IMR-90 (cell line): ENCODE measurements at regions not wholly inside any gene's neighbourhood (a gene's known extent, or its start where the extent isn't known, plus 50 kb on each side); places are given as distances from the start of the nearest gene placed in this dataset.

Experiments
- ATAC-seq: fragments of 200-7000 bp; cut with Tn5 transposase; 2 replicates; pipeline ENCODE4 v1.9.1; 2020; ENCODE audit warnings: low read depth, mild to moderate bottlenecking, moderate library complexity
- BruUV-seq: library from RNA; stranded (reverse); fragments of 400-500 nt; replicated peaks from 2 replicates; lab custom pipeline; 2021; lab: Mats Ljungman, UMichigan
- CTCF ChIA-PET: fragments of 300-600 bp; formaldehyde crosslinking; extraction: SDS; loops from one replicate; lab custom pipeline; 2021; ENCODE audit warnings: antibody characterized with exemption; lab: Yijun Ruan, JAX
- POLR2A ChIA-PET: fragments of 300-600 bp; sonication (Branson Sonifier 250); formaldehyde crosslinking; loops from one replicate; lab custom pipeline; 2022; ENCODE audit warnings: antibody characterized with exemption; ENCODE audit not compliant: unreplicated experiment; lab: Charles Lee
- DNase-seq: peaks from one replicate; pipeline ENCODE4 v3.0.0; 2013
- H2AFZ ChIP-seq: replicated peaks from 2 replicates; pipeline ENCODE3; 2013; ENCODE audit warnings: low read length, mild to moderate bottlenecking; ENCODE audit not compliant: poor library complexity
- H2AK5ac ChIP-seq: 2 replicates; pipeline ENCODE4 v1.6.1; 2013; ENCODE audit warnings: low read depth, low read length, inconsistent platforms
- H2AK9ac ChIP-seq: replicated peaks from 2 replicates; pipeline ENCODE3; 2013; ENCODE audit warnings: mild to moderate bottlenecking, low read depth, low read length, moderate library complexity; ENCODE audit not compliant: poor library complexity
- H2BK120ac ChIP-seq: 2 replicates; pipeline ENCODE4 v1.6.1; 2013; ENCODE audit warnings: low read depth, low read length, inconsistent platforms
- H2BK15ac ChIP-seq: 3 replicates; pipeline ENCODE4 v1.6.1; 2013; ENCODE audit warnings: low read depth, low read length, inconsistent platforms
- H2BK20ac ChIP-seq: 2 replicates; pipeline ENCODE4 v1.6.1; 2013; ENCODE audit warnings: low read depth, mild to moderate bottlenecking, inconsistent platforms, low read length, moderate library complexity
- H2BK5ac ChIP-seq: 2 replicates; pipeline ENCODE4 v1.6.1; 2013; ENCODE audit warnings: mild to moderate bottlenecking, low read depth, low read length, inconsistent platforms; ENCODE audit not compliant: poor library complexity, severe bottlenecking
- H3K14ac ChIP-seq: replicated peaks from 2 replicates; pipeline ENCODE4 v1.6.1; 2013; ENCODE audit warnings: low read depth, low read length, inconsistent platforms
- H3K18ac ChIP-seq: 2 replicates; pipeline ENCODE4 v1.6.1; 2013; ENCODE audit warnings: low read depth, low read length, control low read depth
- H3K23ac ChIP-seq: 2 replicates; pipeline ENCODE4 v1.6.1; 2013; ENCODE audit warnings: low read depth, low read length, inconsistent platforms
- H3K27ac ChIP-seq: 2 replicates; pipeline ENCODE4 v1.5.1; 2013; ENCODE audit warnings: mild to moderate bottlenecking, control low read depth, low read length; ENCODE audit not compliant: insufficient read depth
- H3K27me3 ChIP-seq: 2 replicates; pipeline ENCODE4 v1.6.1; 2013; ENCODE audit warnings: low read length; ENCODE audit not compliant: control insufficient read depth, insufficient read depth
- H3K36me3 ChIP-seq: 2 replicates; pipeline ENCODE4 v1.6.1; 2013; ENCODE audit warnings: low read length, mixed read lengths; ENCODE audit not compliant: control insufficient read depth, insufficient read depth
- H3K4ac ChIP-seq: 2 replicates; pipeline ENCODE4 v1.6.1; 2013; ENCODE audit warnings: low read depth, low read length, inconsistent platforms
- H3K4me1 ChIP-seq: 2 replicates; pipeline ENCODE4 v1.6.1; 2013; ENCODE audit warnings: low read length, mixed read lengths; ENCODE audit not compliant: control insufficient read depth, insufficient read depth
- H3K4me2 ChIP-seq: 2 replicates; pipeline ENCODE4 v1.6.1; 2013; ENCODE audit warnings: low read depth, mild to moderate bottlenecking, control low read depth, low read length, moderate library complexity
- H3K4me3 ChIP-seq: 2 replicates; pipeline ENCODE4 v1.5.1; 2013; ENCODE audit warnings: low read depth, mild to moderate bottlenecking, control low read depth, low read length, moderate library complexity; ENCODE audit not compliant: insufficient read depth
- H3K56ac ChIP-seq: 2 replicates; pipeline ENCODE4 v1.6.1; 2013; ENCODE audit warnings: low read length, inconsistent platforms; ENCODE audit not compliant: insufficient read depth; ENCODE audit errors: extremely low read depth
- H3K79me1 ChIP-seq, 2 experiments: 2 replicates each; pipeline ENCODE4 v1.6.1; 2013; ENCODE audit warnings: low read length in 2 of 2, inconsistent platforms in 1 of 2, low read depth in 1 of 2
- H3K9ac ChIP-seq: 2 replicates; pipeline ENCODE4 v1.6.1; 2013; ENCODE audit warnings: low read depth, low read length, control low read depth
- H3K9me1 ChIP-seq: 2 replicates; pipeline ENCODE4 v1.6.1; 2013; ENCODE audit warnings: low read length, inconsistent platforms; ENCODE audit not compliant: insufficient read depth
- H3K9me3 ChIP-seq: 2 replicates; pipeline ENCODE4 v1.6.1; 2013; ENCODE audit warnings: low read length; ENCODE audit not compliant: control insufficient read depth, insufficient read depth
- H4K20me1 ChIP-seq: 2 replicates; pipeline ENCODE4 v1.6.1; 2013; ENCODE audit warnings: low read length, inconsistent platforms; ENCODE audit not compliant: insufficient read depth
- H4K5ac ChIP-seq: 2 replicates; pipeline ENCODE4 v1.6.1; 2013; ENCODE audit warnings: mild to moderate bottlenecking, low read depth, low read length, control low read depth
- H4K8ac ChIP-seq, 2 experiments: 2 replicates each; pipeline ENCODE4 v1.6.1; 2013; ENCODE audit warnings: low read depth in 2 of 2, low read length in 2 of 2, control low read depth in 1 of 2, inconsistent platforms in 1 of 2
- H4K91ac ChIP-seq: 2 replicates; pipeline ENCODE4 v1.6.1; 2013; ENCODE audit warnings: low read depth, low read length, inconsistent platforms; ENCODE audit not compliant: insufficient read depth
- BHLHE40 ChIP-seq: fragments of 150-350 bp; IDR thresholded peaks from 2 replicates; pipeline ENCODE4 v1.6.1; 2016; ENCODE audit warnings: mild to moderate bottlenecking, low read depth, low read length
- ELK1 ChIP-seq: fragments of 150-350 bp; IDR thresholded peaks from 2 replicates; pipeline ENCODE4 v1.6.1; 2016; ENCODE audit warnings: low read depth, mild to moderate bottlenecking, low read length, moderate library complexity, borderline replicate concordance
- FOS ChIP-seq: fragments of 150-350 bp; IDR thresholded peaks from 2 replicates; pipeline ENCODE4 v1.6.1; 2016; ENCODE audit warnings: low read depth, low read length
- MAFK ChIP-seq: IDR thresholded peaks from 2 replicates; pipeline ENCODE4 v1.6.1; 2012; ENCODE audit warnings: low read depth, low read length, improper control_type of control experiment
- MAZ ChIP-seq: IDR thresholded peaks from 2 replicates; pipeline ENCODE4 v1.6.1; 2012; ENCODE audit warnings: low read depth, mild to moderate bottlenecking, low read length, improper control_type of control experiment, moderate library complexity, borderline replicate concordance
- MXI1 ChIP-seq: IDR thresholded peaks from 2 replicates; pipeline ENCODE4 v1.6.1; 2012; ENCODE audit warnings: low read depth, mild to moderate bottlenecking, low read length, moderate library complexity, borderline replicate concordance
- RAD21 ChIP-seq: IDR thresholded peaks from 2 replicates; pipeline ENCODE4 v1.6.1; 2012; ENCODE audit warnings: low read length, improper control_type of control experiment
- USF2 ChIP-seq: fragments of 150-350 bp; IDR thresholded peaks from 2 replicates; pipeline ENCODE4 v1.6.1; 2017; ENCODE audit warnings: mild to moderate bottlenecking, antibody characterized with exemption, low read length, low read depth
- WGBS, 2 experiments: methylation state at CpG; one replicate each; pipeline versions ENCODE4 v1.1.5 to v1.1.7; 2013; ENCODE audit warnings: missing lambda C conversion rate in 2 of 2; ENCODE audit not compliant: insufficient read length in 1 of 2; ENCODE audit errors: extremely low coverage in 2 of 2; 5-methylcytosine and 5-hydroxymethylcytosine counted together
- dilution Hi-C: fragments of 300-500 bp; cut with HindIII; formaldehyde crosslinking; loops from one replicate; pipeline ENCODE4 v1.14.3; 2018; ENCODE audit warnings: low sequenced_read_pairs; ENCODE audit not compliant: unreplicated experiment
- in situ Hi-C: fragments of 300-500 bp; cut with MboI; formaldehyde crosslinking; loops from 3 replicates; pipeline ENCODE4 v1.14.3; 2019; ENCODE audit warnings: low sequenced_read_pairs, inconsistent platforms, mixed read lengths
- intact Hi-C: fragments of 100-400 bp; cut with micrococcal nuclease; formaldehyde crosslinking; loops from 2 replicates; pipeline ENCODE4 v1.10.0; 2022
- TF ChIP-seq, protein P1 (sequence below): conservative IDR thresholded peaks from 2 replicates; pipeline ENCODE4 v1.5.1; 2012; ENCODE audit warnings: mild to moderate bottlenecking, low read depth, low read length, improper control_type of control experiment

GRCh38 chr5:50922942-50923767 lies 256.7 kb downstream of the PARP8 start:
- CTCF ChIA-PET: no interaction called here
- Histone ChIP-seq H3K27ac (no peak overlapping the region), H3K4me3 (no peak overlapping the region), H3K18ac (no peak overlapping the region), H2BK120ac (no peak overlapping the region), H3K36me3 (no peaks in the 10 kb centered on the region), H2BK5ac (no peak overlapping the region), H3K79me1 (no peaks in the 10 kb centered on the region), H3K14ac (no peak overlapping the region), H2AK9ac (no peak overlapping the region), H3K4me2 (no peak overlapping the region), H3K9ac (no peak overlapping the region), H2BK15ac (no peak overlapping the region), H2AK5ac (no peak overlapping the region), H3K23ac (no peak overlapping the region), H3K27me3 (no peaks in the 10 kb centered on the region), H4K20me1 (no peaks in the 10 kb centered on the region), H2BK20ac (no peak overlapping the region), H4K91ac (no peak overlapping the region), H3K4ac (no peak overlapping the region), H3K56ac (no peak overlapping the region), H3K4me1 (no peaks in the 10 kb centered on the region), H3K9me1 (no peaks in the 10 kb centered on the region), H3K9me3 (peaks cover 2% of the 10 kb centered on the region; the same call in 1 of the 2 replicates), H4K8ac (no peak overlapping the region), H2AFZ (no peak overlapping the region), H4K5ac (no peak overlapping the region)
- BruUV-seq: no TSS peak
- TF ChIP-seq MAZ: no peak
- no peak for TF ChIP-seq FOS
- no peak for TF ChIP-seq MAFK
- TF ChIP-seq RAD21: no peak
- TF ChIP-seq, protein P1, sequence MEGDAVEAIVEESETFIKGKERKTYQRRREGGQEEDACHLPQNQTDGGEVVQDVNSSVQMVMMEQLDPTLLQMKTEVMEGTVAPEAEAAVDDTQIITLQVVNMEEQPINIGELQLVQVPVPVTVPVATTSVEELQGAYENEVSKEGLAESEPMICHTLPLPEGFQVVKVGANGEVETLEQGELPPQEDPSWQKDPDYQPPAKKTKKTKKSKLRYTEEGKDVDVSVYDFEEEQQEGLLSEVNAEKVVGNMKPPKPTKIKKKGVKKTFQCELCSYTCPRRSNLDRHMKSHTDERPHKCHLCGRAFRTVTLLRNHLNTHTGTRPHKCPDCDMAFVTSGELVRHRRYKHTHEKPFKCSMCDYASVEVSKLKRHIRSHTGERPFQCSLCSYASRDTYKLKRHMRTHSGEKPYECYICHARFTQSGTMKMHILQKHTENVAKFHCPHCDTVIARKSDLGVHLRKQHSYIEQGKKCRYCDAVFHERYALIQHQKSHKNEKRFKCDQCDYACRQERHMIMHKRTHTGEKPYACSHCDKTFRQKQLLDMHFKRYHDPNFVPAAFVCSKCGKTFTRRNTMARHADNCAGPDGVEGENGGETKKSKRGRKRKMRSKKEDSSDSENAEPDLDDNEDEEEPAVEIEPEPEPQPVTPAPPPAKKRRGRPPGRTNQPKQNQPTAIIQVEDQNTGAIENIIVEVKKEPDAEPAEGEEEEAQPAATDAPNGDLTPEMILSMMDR: no peak
- TF ChIP-seq ELK1: no peak
- no peak for TF ChIP-seq MXI1
- no peak for TF ChIP-seq USF2
- TF ChIP-seq BHLHE40: no peak
- dilution Hi-C loops: no loop called here
- DNase-seq (no peak), ATAC-seq (no peak)
- 78% methylated on average over 4 of the region's 34 CpGs; no CpG with 5 or more reads in 1 of the 2 experiments for WGBS, 2 experiments
- in situ Hi-C loops: no loop called here
- POLR2A ChIA-PET: no interaction called here
- intact Hi-C loops: no loop called here
